Keratinocyte (primary cell): ENCODE measurements at regions not wholly inside any gene's neighbourhood (a gene's known extent, or its start where the extent isn't known, plus 50 kb on each side); places are given as distances from the start of the nearest gene placed in this dataset.

Source experiments
- DNase-seq: peaks from one replicate; pipeline ENCODE4 v3.0.0-alpha.2; 2011; ENCODE audit warnings: low read depth, missing footprints, low spot score
- FAIRE-seq: peaks from 2 replicates; lab custom pipeline; 2011; peaks lifted over from hg19 to GRCh38; lab: Jason Lieb, UNC
- H2AFZ ChIP-seq: 2 replicates; pipeline ENCODE4 v1.6.0; 2012; ENCODE audit warnings: low read length, control low read depth, inconsistent platforms; ENCODE audit not compliant: control insufficient read depth
- H3K27ac ChIP-seq: 2 replicates; pipeline ENCODE4 v1.5.1; 2011; ENCODE audit warnings: low read length; ENCODE audit not compliant: control insufficient read depth, insufficient read depth
- H3K27me3 ChIP-seq: 3 replicates; pipeline ENCODE4 v1.6.0; 2011; ENCODE audit warnings: low read length; ENCODE audit not compliant: control insufficient read depth, insufficient read depth; ENCODE audit errors: extremely low read depth
- H3K36me3 ChIP-seq, 2 experiments: 2 replicates in 1 of 2; 3 replicates in 1 of 2; pipeline ENCODE4 v1.5.1; 2011; ENCODE audit warnings: low read length in 2 of 2, mild to moderate bottlenecking in 1 of 2; ENCODE audit not compliant: control insufficient read depth in 2 of 2, insufficient read depth in 2 of 2; ENCODE audit errors: extremely low read depth in 1 of 2
- H3K4me1 ChIP-seq: 3 replicates; pipeline ENCODE4 v1.5.1; 2011; ENCODE audit warnings: low read length; ENCODE audit not compliant: control insufficient read depth, insufficient read depth; ENCODE audit errors: extremely low read depth
- H3K4me2 ChIP-seq: 3 replicates; pipeline ENCODE4 v1.6.0; 2011; ENCODE audit warnings: low read depth, low read length; ENCODE audit not compliant: control insufficient read depth, insufficient read depth; ENCODE audit errors: extremely low read depth
- H3K4me3 ChIP-seq, 3 experiments: fragments of 200-600 bp in 1 of 3; sonication (generic) in 1 of 3; 2 replicates in 2 of 3; 3 replicates in 1 of 3; pipeline ENCODE4 v1.5.1; 2011 to 2016; ENCODE audit warnings: low read length in 3 of 3, mild to moderate bottlenecking in 3 of 3, control low read depth in 2 of 3, inconsistent platforms in 1 of 3, low read depth in 1 of 3, mixed read lengths in 1 of 3, mixed run types in 1 of 3, moderate library complexity in 1 of 3; ENCODE audit not compliant: control insufficient read depth in 2 of 3, insufficient read depth in 2 of 3; ENCODE audit errors: extremely low read depth in 1 of 3
- H3K79me2 ChIP-seq: 2 replicates; pipeline ENCODE4 v1.6.0; 2012; ENCODE audit warnings: low read length; ENCODE audit not compliant: control insufficient read depth, insufficient read depth
- H3K9ac ChIP-seq: 3 replicates; pipeline ENCODE4 v1.6.0; 2011; ENCODE audit warnings: low read length; ENCODE audit not compliant: control insufficient read depth, insufficient read depth; ENCODE audit errors: extremely low read depth
- H3K9me1 ChIP-seq: 3 replicates; pipeline ENCODE4 v1.6.0; 2011; ENCODE audit warnings: low read length; ENCODE audit not compliant: control insufficient read depth, insufficient read depth; ENCODE audit errors: extremely low read depth
- H3K9me3 ChIP-seq: 2 replicates; pipeline ENCODE4 v1.5.1; 2012; ENCODE audit warnings: low read depth, low read length; ENCODE audit not compliant: control insufficient read depth
- H4K20me1 ChIP-seq: 3 replicates; pipeline ENCODE4 v1.6.0; 2011; ENCODE audit warnings: low read length; ENCODE audit not compliant: control insufficient read depth, insufficient read depth; ENCODE audit errors: extremely low read depth
- EZH2 ChIP-seq: IDR thresholded peaks from one replicate; pipeline ENCODE4 v1.6.1; 2012; ENCODE audit warnings: inconsistent platforms, mild to moderate bottlenecking, low read length, moderate library complexity
- dilution Hi-C: fragments of 300-500 bp; cut with MboI; formaldehyde crosslinking; loops from one replicate; pipeline ENCODE4 v1.7.0; 2020; ENCODE audit warnings: low sequenced_read_pairs; ENCODE audit not compliant: extremely low pct_ligation_motif_present
- TF ChIP-seq, protein P1 (sequence below), 3 experiments: IDR thresholded peaks in 1 of 3; conservative IDR thresholded peaks in 1 of 3; optimal IDR thresholded peaks in 1 of 3; 2 replicates in 2 of 3; 3 replicates in 1 of 3; pipeline versions ENCODE3 to v1.5.1; 2011; ENCODE audit warnings: low read length in 3 of 3, mild to moderate bottlenecking in 3 of 3, moderate library complexity in 2 of 3, control low read depth in 1 of 3, inconsistent platforms in 1 of 3; ENCODE audit not compliant: insufficient read depth in 2 of 3; ENCODE audit errors: extremely low read depth in 1 of 3

DNA sequence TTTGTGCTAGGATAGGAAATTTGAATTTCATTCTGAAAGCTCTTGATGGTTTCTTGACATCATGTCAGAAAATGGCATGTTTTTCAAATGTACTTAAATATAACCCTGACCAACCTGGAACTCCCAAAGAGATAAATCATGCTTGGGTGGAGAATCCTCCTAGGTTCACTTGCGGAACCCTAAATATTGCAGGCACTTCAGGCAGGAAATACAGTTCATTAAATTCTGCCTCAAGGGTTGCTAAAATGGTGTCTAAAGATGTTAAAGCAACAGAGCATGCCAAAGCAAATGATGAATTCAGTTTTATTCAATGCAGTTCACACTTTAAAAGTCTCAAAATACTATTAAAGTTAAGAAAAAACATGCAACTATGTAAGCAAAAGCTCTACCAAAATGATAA, 415.9 kb downstream of the SLITRK6 start:
- Histone ChIP-seq H4K20me1 (no peaks in the 10 kb centered on the region), H3K9ac (no peak overlapping the region), H3K36me3 (no peaks in the 10 kb centered on the region), H3K79me2 (no peaks in the 10 kb centered on the region), H2AFZ (no peak overlapping the region), H3K4me3 (no peak overlapping the region), H3K27ac (no peak overlapping the region), H3K9me3 (no peaks in the 10 kb centered on the region), H3K9me1 (no peaks in the 10 kb centered on the region), H3K27me3 (no peaks in the 10 kb centered on the region), H3K4me1 (no peaks in the 10 kb centered on the region), H3K4me2 (no peak overlapping the region)
- TF ChIP-seq EZH2: no peak
- TF ChIP-seq, protein P1, sequence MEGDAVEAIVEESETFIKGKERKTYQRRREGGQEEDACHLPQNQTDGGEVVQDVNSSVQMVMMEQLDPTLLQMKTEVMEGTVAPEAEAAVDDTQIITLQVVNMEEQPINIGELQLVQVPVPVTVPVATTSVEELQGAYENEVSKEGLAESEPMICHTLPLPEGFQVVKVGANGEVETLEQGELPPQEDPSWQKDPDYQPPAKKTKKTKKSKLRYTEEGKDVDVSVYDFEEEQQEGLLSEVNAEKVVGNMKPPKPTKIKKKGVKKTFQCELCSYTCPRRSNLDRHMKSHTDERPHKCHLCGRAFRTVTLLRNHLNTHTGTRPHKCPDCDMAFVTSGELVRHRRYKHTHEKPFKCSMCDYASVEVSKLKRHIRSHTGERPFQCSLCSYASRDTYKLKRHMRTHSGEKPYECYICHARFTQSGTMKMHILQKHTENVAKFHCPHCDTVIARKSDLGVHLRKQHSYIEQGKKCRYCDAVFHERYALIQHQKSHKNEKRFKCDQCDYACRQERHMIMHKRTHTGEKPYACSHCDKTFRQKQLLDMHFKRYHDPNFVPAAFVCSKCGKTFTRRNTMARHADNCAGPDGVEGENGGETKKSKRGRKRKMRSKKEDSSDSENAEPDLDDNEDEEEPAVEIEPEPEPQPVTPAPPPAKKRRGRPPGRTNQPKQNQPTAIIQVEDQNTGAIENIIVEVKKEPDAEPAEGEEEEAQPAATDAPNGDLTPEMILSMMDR (optimal IDR thresholded peaks at IDR 0.05 in 1 of 3, IDR thresholded peaks at IDR 0.05 in 1 of 3, conservative IDR thresholded peaks at IDR 0.05 in 1 of 3; ENCODE audit: extremely low read depth in 1 of 3, insufficient read depth in 2 of 3, low read length in 3 of 3): no peak
- FAIRE-seq (no peak), DNase-seq (no peak)
- dilution Hi-C loops: no loop called here

DNA sequence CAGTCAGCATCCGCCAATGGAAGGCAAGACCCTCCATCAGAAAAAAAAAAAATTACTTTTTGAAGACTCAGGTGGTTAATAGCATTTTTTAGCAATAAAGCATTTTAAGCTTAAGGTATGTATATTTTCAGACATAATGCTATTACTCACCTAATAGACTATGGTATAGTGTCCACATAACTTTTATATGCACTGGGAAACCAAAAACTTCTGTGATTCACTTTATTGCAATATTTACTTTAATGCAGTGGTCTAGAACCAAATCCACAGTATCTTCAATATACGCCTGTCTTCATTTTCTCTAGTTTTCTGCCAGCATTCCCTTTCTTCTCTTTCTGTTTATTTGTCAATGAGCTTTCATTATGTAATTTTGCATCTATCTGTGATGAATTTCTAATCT, 418.1 kb downstream of the SLITRK6 start:
- H3K4me3 ChIP-seq: no peak overlapping the region
- peaks cover 5% of the 10 kb centered on the region for H3K4me1 ChIP-seq

More for the DNA sequence above, 418.1 kb downstream of the SLITRK6 start:
- Histone ChIP-seq H2AFZ (no peak overlapping the region), H3K79me2 (no peaks in the 10 kb centered on the region), H3K9ac (no peak overlapping the region), H4K20me1 (no peaks in the 10 kb centered on the region), H3K9me1 (no peaks in the 10 kb centered on the region), H3K4me2 (no peak overlapping the region), H3K36me3 (no peaks in the 10 kb centered on the region), H3K9me3 (no peaks in the 10 kb centered on the region), H3K27me3 (no peaks in the 10 kb centered on the region), H3K27ac (no peak overlapping the region)
- TF ChIP-seq EZH2: no peak
- TF ChIP-seq, protein P1 (optimal IDR thresholded peaks at IDR 0.05 in 1 of 3, IDR thresholded peaks at IDR 0.05 in 1 of 3, conservative IDR thresholded peaks at IDR 0.05 in 1 of 3; ENCODE audit: extremely low read depth in 1 of 3, insufficient read depth in 2 of 3, low read length in 3 of 3): no peak
- no peak for DNase-seq
- no peak for FAIRE-seq
- dilution Hi-C loops: no loop called here
